GM18520 (cell line): ENCODE measurements at regions not wholly inside any gene's neighbourhood (a gene's known extent, or its start where the extent isn't known, plus 50 kb on each side); places are given as distances from the start of the nearest gene placed in this dataset.
"Not testable (repeated sequence)": the region's sequence is repeated elsewhere in the genome, so short reads cannot be mapped to it uniquely, and the experiment has no call there.

Experiments used
- ATAC-seq: cut with Tn5 transposase; IDR thresholded peaks from one replicate; pipeline ENCODE4 v1.9.1; 2021; ENCODE audit not compliant: unreplicated experiment

GRCh38 chr11:87778357-87778756 is 396.9 kb downstream of the RAB38 start:
- ATAC-seq = no peak

- ATAC-seq = no peak
Measured at GRCh38 chr11:87775036-87775435, 400.2 kb downstream of the RAB38 start.

GRCh38 chr11:87769661-87770060 is 405.6 kb downstream of the RAB38 start:
- no peak for ATAC-seq

GRCh38 chr11:87767615-87768014 is 407.6 kb downstream of the RAB38 start:
- no peak for ATAC-seq

- not testable (repeated sequence) for ATAC-seq
Measured at GRCh38 chr11:87764075-87764474, 411.2 kb downstream of the RAB38 start.

- ATAC-seq = no peak
Measured at GRCh38 chr11:87754685-87755084, 420.6 kb downstream of the RAB38 start.

GRCh38 chr11:87753143-87753542 is 422.1 kb downstream of the RAB38 start:
- ATAC-seq = no peak

- no peak for ATAC-seq
Measured at GRCh38 chr11:87743007-87743406, 432.2 kb downstream of the RAB38 start.

GRCh38 chr11:87740968-87741367 is 434.3 kb downstream of the RAB38 start:
- ATAC-seq = no peak

GRCh38 chr11:87740451-87740850 is 434.8 kb downstream of the RAB38 start:
- no peak for ATAC-seq

GRCh38 chr11:87739766-87740165 is 435.5 kb downstream of the RAB38 start:
- no peak for ATAC-seq

- ATAC-seq = no peak
Measured at GRCh38 chr11:87739261-87739660, 436.0 kb downstream of the RAB38 start.

GRCh38 chr11:87736928-87737327 is 438.3 kb downstream of the RAB38 start:
- ATAC-seq = no peak

- ATAC-seq = no peak
Measured at GRCh38 chr11:87726506-87726905, 448.7 kb downstream of the RAB38 start.

- no peak for ATAC-seq
Measured at GRCh38 chr11:87724358-87724757, 450.9 kb downstream of the RAB38 start.

- ATAC-seq = no peak
Measured at GRCh38 chr11:87722756-87723565, 452.3 kb downstream of the RAB38 start.

- ATAC-seq = no peak
Measured at GRCh38 chr11:87719326-87720073, 455.7 kb downstream of the RAB38 start.

GRCh38 chr11:87712802-87713202 is 462.4 kb downstream of the RAB38 start:
- no peak for ATAC-seq

- ATAC-seq = no peak
Measured at GRCh38 chr11:87712391-87712790, 462.9 kb downstream of the RAB38 start.

GRCh38 chr11:87703589-87703988 is 471.7 kb downstream of the RAB38 start:
- ATAC-seq = not testable (repeated sequence)

GRCh38 chr11:87675993-87676392 is 499.2 kb downstream of the RAB38 start:
- ATAC-seq = no peak

GRCh38 chr11:87666730-87667129 is 508.5 kb downstream of the RAB38 start:
- ATAC-seq = no peak
